RCC 7860 (cell line): ENCODE measurements at regions not wholly inside any gene's neighbourhood (a gene's known extent, or its start where the extent isn't known, plus 50 kb on each side); places are given as distances from the start of the nearest gene placed in this dataset.
A peak's percentile ranks its signal among the peaks of the same experiment; 100 is the strongest.

Experiments used
- DNase-seq: peaks from one replicate; pipeline ENCODE4 v3.0.0-alpha.2; 2015; ENCODE audit warnings: low spot score
- FAIRE-seq: peaks from 2 replicates; lab custom pipeline; 2012; peaks lifted over from hg19 to GRCh38; lab: Jason Lieb, UNC

- DNase-seq (no peak), FAIRE-seq (no peak)
Measured at GRCh38 chr16:9446471-9447194, 355.2 kb downstream of the HAPSTR1 start.

- DNase-seq, result no peak
- FAIRE-seq, result no peak
Measured at GRCh38 chr16:9447195-9447551, 355.7 kb downstream of the HAPSTR1 start.

- DNase-seq (no peak), FAIRE-seq (no peak)
Measured at GRCh38 chr16:9447699-9448098, 356.3 kb downstream of the HAPSTR1 start.

- no peak for DNase-seq
- FAIRE-seq, result no peak
Measured at GRCh38 chr16:9449597-9449996, 358.2 kb downstream of the HAPSTR1 start.

GRCh38 chr16:9457215-9457614 lies 365.8 kb downstream of the HAPSTR1 start:
- DNase-seq, result no peak
- FAIRE-seq, result no peak

- DNase-seq (no peak), FAIRE-seq (no peak)
Measured at GRCh38 chr16:9458816-9459215, 367.4 kb downstream of the HAPSTR1 start.

- FAIRE-seq (no peak), DNase-seq (no peak)
Measured at GRCh38 chr16:9462984-9463383, 371.5 kb downstream of the HAPSTR1 start.

GRCh38 chr16:9463461-9463860 lies 372.0 kb downstream of the HAPSTR1 start:
- FAIRE-seq, result no peak
- DNase-seq, result no peak

- DNase-seq, result no peak
Measured at GRCh38 chr16:9465161-9465560, 373.7 kb downstream of the HAPSTR1 start.

GRCh38 chr16:9469512-9469911 lies 378.1 kb downstream of the HAPSTR1 start:
- peak; percentile 99 for FAIRE-seq
- peak; percentile 92 for DNase-seq

More at GRCh38 chr16:9465161-9465560, 373.7 kb downstream of the HAPSTR1 start:
- FAIRE-seq, result no peak

- no peak for FAIRE-seq
Measured at GRCh38 chr16:9476744-9477143, 385.3 kb downstream of the HAPSTR1 start.

GRCh38 chr16:9479008-9479407 lies 387.6 kb downstream of the HAPSTR1 start:
- DNase-seq (no peak), FAIRE-seq (no peak)

More at GRCh38 chr16:9476744-9477143, 385.3 kb downstream of the HAPSTR1 start:
- no peak for DNase-seq

- FAIRE-seq, result no peak
Measured at GRCh38 chr16:9480503-9480902, 389.1 kb downstream of the HAPSTR1 start.

GRCh38 chr16:9481747-9482730 lies 390.6 kb downstream of the HAPSTR1 start:
- no peak for FAIRE-seq
- DNase-seq, result no peak

More at GRCh38 chr16:9480503-9480902, 389.1 kb downstream of the HAPSTR1 start:
- DNase-seq, result no peak

- no peak for FAIRE-seq
- DNase-seq, result no peak
Measured at GRCh38 chr16:9484426-9484825, 393.0 kb downstream of the HAPSTR1 start.

GRCh38 chr16:9484881-9485280 lies 393.4 kb downstream of the HAPSTR1 start:
- FAIRE-seq (no peak), DNase-seq (no peak)

- no peak for FAIRE-seq
Measured at GRCh38 chr16:9489835-9490467, 398.5 kb downstream of the HAPSTR1 start.

GRCh38 chr16:9495824-9496223 lies 404.4 kb downstream of the HAPSTR1 start:
- FAIRE-seq (no peak), DNase-seq (no peak)

More at GRCh38 chr16:9489835-9490467, 398.5 kb downstream of the HAPSTR1 start:
- DNase-seq, result no peak

GRCh38 chr16:9497750-9498149 lies 406.3 kb downstream of the HAPSTR1 start:
- FAIRE-seq, result no peak

GRCh38 chr16:9499941-9500593 lies 408.6 kb downstream of the HAPSTR1 start:
- FAIRE-seq (no peak), DNase-seq (no peak)

More at GRCh38 chr16:9497750-9498149, 406.3 kb downstream of the HAPSTR1 start:
- no peak for DNase-seq

GRCh38 chr16:9500872-9501271 lies 409.4 kb downstream of the HAPSTR1 start:
- FAIRE-seq, result no peak
- DNase-seq, result no peak
